ENCODE measurements at regions not wholly inside any gene's neighbourhood (a gene's known extent, or its start where the extent isn't known, plus 50 kb on each side); places are given as distances from the start of the nearest gene placed in this dataset.

GRCh38 chr5:54722846-54723433 lies 205.4 kb downstream of the SNX18 start:
- DNase-seq = no peak
- H3K79me2 ChIP-seq (ENCODE audit: low read length) = no peaks in the 10 kb centered on the region
- TF ChIP-seq EZH2 (optimal IDR thresholded peaks at IDR 0.05; ENCODE audit: low read depth, low read length) = no peak
- H3K9me3 ChIP-seq (replicated peaks; ENCODE audit: insufficient read depth, low read length) = no peaks in the 10 kb centered on the region
- H3K27ac ChIP-seq (ENCODE audit: low read length) = no peak overlapping the region
- H3K9ac ChIP-seq (ENCODE audit: low read length) = no peak overlapping the region
- H3K4me3 ChIP-seq (ENCODE audit: low read length) = no peak overlapping the region
- H3K9me2 ChIP-seq (replicated peaks; ENCODE audit: insufficient read depth, low read length) = no peaks in the 10 kb centered on the region
- H3K4me1 ChIP-seq (ENCODE audit: low read length) = no peaks in the 10 kb centered on the region
- no peaks in the 10 kb centered on the region for H3K27me3 ChIP-seq (replicated peaks; ENCODE audit: insufficient read depth, low read length)
- no peaks in the 10 kb centered on the region for H3K36me3 ChIP-seq (replicated peaks; ENCODE audit: insufficient read depth, low read length)
- H4K20me1 ChIP-seq (ENCODE audit: insufficient read depth, low read length) = no peaks in the 10 kb centered on the region; the same call in 1 of the 2 replicates
- no peaks in the 10 kb centered on the region for H3F3A ChIP-seq (ENCODE audit: insufficient read depth, low read length)
- no peak overlapping the region for H3K4me2 ChIP-seq (ENCODE audit: low read depth, low read length)
- H2AFZ ChIP-seq (ENCODE audit: low read length) = no peak overlapping the region

DNA sequence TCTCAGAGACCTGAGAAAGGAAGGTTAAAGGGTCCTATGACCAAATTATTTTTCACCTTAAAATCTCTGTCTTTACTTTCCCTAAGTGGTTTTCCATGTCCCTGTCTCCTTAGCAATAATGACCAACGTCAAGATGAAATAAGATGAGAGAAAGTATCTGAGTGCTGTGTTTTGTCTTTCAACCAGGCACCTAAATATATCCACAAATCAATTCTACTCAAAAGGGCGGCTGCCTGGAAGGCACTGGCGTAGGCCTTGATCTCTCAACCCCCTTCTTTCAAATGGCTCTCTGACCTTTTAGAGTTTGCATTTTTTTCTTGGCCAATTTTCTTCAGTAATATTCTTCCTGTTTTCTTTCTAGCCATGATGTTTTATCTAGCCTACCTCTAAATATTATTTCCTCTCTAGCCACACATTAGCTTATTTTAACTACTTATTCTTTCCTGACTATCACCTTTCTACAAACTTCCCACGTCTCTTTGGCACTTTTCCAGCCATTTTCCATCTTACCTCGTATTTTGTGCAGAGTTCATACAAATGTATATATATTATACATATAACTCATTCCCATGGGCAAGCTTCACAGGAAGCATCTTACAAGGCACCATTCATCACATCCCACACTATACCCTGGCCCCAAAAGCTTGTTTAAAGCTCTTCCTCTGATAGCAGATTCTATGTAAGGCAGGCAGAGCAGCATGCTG lies 204.5 kb downstream of the SNX18 start:
- no peak for DNase-seq
- no peak overlapping the region for H3K4me3 ChIP-seq (ENCODE audit: low read length)
- H3K36me3 ChIP-seq (replicated peaks; ENCODE audit: insufficient read depth, low read length) = no peaks in the 10 kb centered on the region
- no peaks in the 10 kb centered on the region for H3K79me2 ChIP-seq (ENCODE audit: low read length)
- TF ChIP-seq EZH2phosphoT487 (IDR thresholded peaks at IDR 0.05; ENCODE audit: low read length) (no peak), EZH2 (optimal IDR thresholded peaks at IDR 0.05; ENCODE audit: low read depth, low read length) (no peak)
- H3K9me3 ChIP-seq (replicated peaks; ENCODE audit: insufficient read depth, low read length) = no peaks in the 10 kb centered on the region
- H2AFZ ChIP-seq (ENCODE audit: low read length) = no peak overlapping the region
- no peak overlapping the region for H3K27ac ChIP-seq (ENCODE audit: low read length)
- no peaks in the 10 kb centered on the region for H3K9me2 ChIP-seq (replicated peaks; ENCODE audit: insufficient read depth, low read length)
- no peaks in the 10 kb centered on the region for H3K27me3 ChIP-seq (replicated peaks; ENCODE audit: insufficient read depth, low read length)
- no peaks in the 10 kb centered on the region for H3K4me1 ChIP-seq (ENCODE audit: low read length)
- H3K4me2 ChIP-seq (ENCODE audit: low read depth, low read length) = no peak overlapping the region
- no peaks in the 10 kb centered on the region; the same call in 1 of the 2 replicates for H4K20me1 ChIP-seq (ENCODE audit: insufficient read depth, low read length)
- H3K9ac ChIP-seq (ENCODE audit: low read length) = no peak overlapping the region
- no peaks in the 10 kb centered on the region for H3F3A ChIP-seq (ENCODE audit: insufficient read depth, low read length)

DNA sequence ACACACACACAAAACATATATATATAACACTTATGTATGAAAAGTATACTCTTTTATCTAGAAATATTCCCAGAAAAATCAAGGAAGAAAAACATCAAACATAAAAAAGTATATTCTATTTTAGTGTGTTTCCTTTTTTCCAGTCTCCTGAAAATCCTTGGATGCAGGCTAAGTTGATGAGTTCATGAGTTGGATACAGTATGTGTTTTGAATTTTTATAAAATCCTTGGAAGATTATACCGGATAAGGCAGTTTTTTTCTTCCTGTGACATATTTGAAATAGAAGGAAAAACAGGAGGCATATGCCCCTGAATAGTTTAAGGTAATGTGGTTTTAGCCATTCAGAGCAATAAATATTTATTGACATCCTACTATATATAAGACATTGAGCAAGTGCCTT lies 203.6 kb downstream of the SNX18 start:
- H3K4me2 ChIP-seq (ENCODE audit: low read depth, low read length) = no peak overlapping the region
- H3K36me3 ChIP-seq (replicated peaks; ENCODE audit: insufficient read depth, low read length) = no peaks in the 10 kb centered on the region
- no peaks in the 10 kb centered on the region for H3F3A ChIP-seq (ENCODE audit: insufficient read depth, low read length)
- no peak overlapping the region for H3K27ac ChIP-seq (ENCODE audit: low read length)
- H3K27me3 ChIP-seq (replicated peaks; ENCODE audit: insufficient read depth, low read length) = no peaks in the 10 kb centered on the region
- H3K4me1 ChIP-seq (ENCODE audit: low read length) = no peaks in the 10 kb centered on the region
- no peak overlapping the region for H3K4me3 ChIP-seq (ENCODE audit: low read length)
- no peak for TF ChIP-seq CTCF (IDR thresholded peaks at IDR 0.05; ENCODE audit: low read length)
- TF ChIP-seq EZH2 (optimal IDR thresholded peaks at IDR 0.05; ENCODE audit: low read depth, low read length) = no peak
- TF ChIP-seq EZH2phosphoT487 (IDR thresholded peaks at IDR 0.05; ENCODE audit: low read length) = no peak
- DNase-seq = no peak
- H3K9ac ChIP-seq (ENCODE audit: low read length) = no peak overlapping the region
- no peaks in the 10 kb centered on the region for H3K79me2 ChIP-seq (ENCODE audit: low read length)
- H3K9me2 ChIP-seq (replicated peaks; ENCODE audit: insufficient read depth, low read length) = no peaks in the 10 kb centered on the region
- H4K20me1 ChIP-seq (ENCODE audit: insufficient read depth, low read length) = no peaks in the 10 kb centered on the region; the same call in 1 of the 2 replicates
- H3K9me3 ChIP-seq (replicated peaks; ENCODE audit: insufficient read depth, low read length) = no peaks in the 10 kb centered on the region
- H2AFZ ChIP-seq (ENCODE audit: low read length) = no peak overlapping the region

GRCh38 chr5:54720341-54720740 lies 202.8 kb downstream of the SNX18 start:
- Histone ChIP-seq H3K4me2 (ENCODE audit: low read depth, low read length) (no peak overlapping the region), H3K9me3 (replicated peaks; ENCODE audit: insufficient read depth, low read length) (no peaks in the 10 kb centered on the region), H3K9ac (ENCODE audit: low read length) (no peak overlapping the region), H4K20me1 (ENCODE audit: insufficient read depth, low read length) (no peaks in the 10 kb centered on the region; the same call in 1 of the 2 replicates), H3F3A (ENCODE audit: insufficient read depth, low read length) (no peaks in the 10 kb centered on the region), H3K36me3 (replicated peaks; ENCODE audit: insufficient read depth, low read length) (no peaks in the 10 kb centered on the region), H3K9me2 (replicated peaks; ENCODE audit: insufficient read depth, low read length) (no peaks in the 10 kb centered on the region), H3K4me3 (ENCODE audit: low read length) (no peak overlapping the region), H3K79me2 (ENCODE audit: low read length) (no peaks in the 10 kb centered on the region), H2AFZ (ENCODE audit: low read length) (no peak overlapping the region), H3K4me1 (ENCODE audit: low read length) (no peaks in the 10 kb centered on the region), H3K27ac (ENCODE audit: low read length) (no peak overlapping the region), H3K27me3 (replicated peaks; ENCODE audit: insufficient read depth, low read length) (no peaks in the 10 kb centered on the region)
- no peak for TF ChIP-seq CTCF (IDR thresholded peaks at IDR 0.05; ENCODE audit: low read length)
- no peak for TF ChIP-seq EZH2 (optimal IDR thresholded peaks at IDR 0.05; ENCODE audit: low read depth, low read length)
- no peak for DNase-seq
